HepG2 (cell line): ENCODE measurements at regions not wholly inside any gene's neighbourhood (a gene's known extent, or its start where the extent isn't known, plus 50 kb on each side); places are given as distances from the start of the nearest gene placed in this dataset.

ENCODE experiments used
- ATAC-seq: fragments of 200-7000 bp; cut with Tn5 transposase; 3 replicates; pipeline ENCODE4 v1.9.1; 2020; ENCODE audit warnings: mild to moderate bottlenecking, moderate library complexity
- BruUV-seq: library from RNA; stranded (reverse); fragments of 400-500 nt; replicated peaks from 2 replicates; lab custom pipeline; 2021; lab: Mats Ljungman, UMichigan
- CTCF ChIA-PET: fragments of 300-600 bp; formaldehyde crosslinking; extraction: SDS; loops from one replicate; lab custom pipeline; 2021; ENCODE audit warnings: low total read pairs, inconsistent platforms, low intra/inter-chr PET ratio; lab: Yijun Ruan, JAX
- POLR2A ChIA-PET: fragments of 350-600 bp; sonication (Branson Sonifier 250); formaldehyde crosslinking; loops from one replicate; lab custom pipeline; 2020; ENCODE audit warnings: antibody characterized with exemption, inconsistent platforms; lab: Yijun Ruan, JAX
- DNase-seq: peaks from one replicate; pipeline ENCODE4 v3.0.0-alpha.2; 2015; ENCODE audit warnings: low spot score
- FAIRE-seq: peaks from 3 replicates; lab custom pipeline; 2011; peaks lifted over from hg19 to GRCh38; lab: Jason Lieb, UNC
- H2AFZ ChIP-seq: one replicate; pipeline ENCODE4 v1.6.1; 2011; ENCODE audit warnings: low read length, inconsistent platforms
- H3K27ac ChIP-seq: fragments of 300-600 bp; 3 replicates; pipeline ENCODE4 v1.8.0; 2011; ENCODE audit warnings: mixed run types, mild to moderate bottlenecking, mixed read lengths, low read length, inconsistent platforms; ENCODE audit not compliant: insufficient read depth; ENCODE audit errors: extremely low read length
- H3K27me3 ChIP-seq, 2 experiments: fragments of 200-600 bp in 1 of 2; 2 replicates in 1 of 2; 3 replicates in 1 of 2; pipeline versions ENCODE4 v1.6.0 to v1.8.0; 2011; ENCODE audit warnings: low read length in 2 of 2, mild to moderate bottlenecking in 2 of 2, moderate library complexity in 2 of 2, inconsistent platforms in 1 of 2; ENCODE audit not compliant: insufficient read depth in 2 of 2, control insufficient read depth in 1 of 2
- H3K36me3 ChIP-seq, 2 experiments: fragments of 200-600 bp in 1 of 2; replicated peaks in 1 of 2; 2 replicates in 1 of 2; 3 replicates in 1 of 2; pipeline versions ENCODE4 v1.5.1 to v1.8.0; 2011; ENCODE audit warnings: low read length in 2 of 2, inconsistent platforms in 1 of 2; ENCODE audit not compliant: insufficient read depth in 2 of 2, control insufficient read depth in 1 of 2
- H3K4me1 ChIP-seq: 2 replicates; pipeline ENCODE4 v1.5.1; 2012; ENCODE audit warnings: low read length, inconsistent platforms; ENCODE audit not compliant: insufficient read depth
- H3K4me2 ChIP-seq: 2 replicates; pipeline ENCODE4 v1.6.0; 2011; ENCODE audit warnings: low read depth, low read length, inconsistent platforms
- H3K4me3 ChIP-seq, 3 experiments: fragments of 200-600 bp in 1 of 3; sonication (generic), shearing (Covaris generic) in 1 of 3; replicated peaks in 1 of 3; 2 replicates each; pipeline ENCODE4 v1.5.1; 2011 to 2016; ENCODE audit warnings: low read length in 3 of 3, inconsistent platforms in 2 of 3, low read depth in 2 of 3, mild to moderate bottlenecking in 2 of 3, control low read depth in 1 of 3, mixed read lengths in 1 of 3; ENCODE audit not compliant: insufficient read depth in 1 of 3
- H3K79me2 ChIP-seq: one replicate; pipeline ENCODE4 v1.6.1; 2011; ENCODE audit warnings: low read length, inconsistent platforms; ENCODE audit not compliant: insufficient read depth
- H3K9ac ChIP-seq: 2 replicates; pipeline ENCODE4 v1.6.0; 2011; ENCODE audit warnings: mild to moderate bottlenecking, low read depth, low read length, inconsistent platforms; ENCODE audit not compliant: insufficient read depth
- H3K9me3 ChIP-seq: 2 replicates; pipeline ENCODE4 v1.5.1; 2012; ENCODE audit warnings: mild to moderate bottlenecking, low read length
- H4K20me1 ChIP-seq: 2 replicates; pipeline ENCODE4 v1.6.0; 2011; ENCODE audit warnings: inconsistent platforms, mild to moderate bottlenecking, low read length, moderate library complexity; ENCODE audit not compliant: insufficient read depth
- AHR ChIP-seq: IDR thresholded peaks from 2 replicates; pipeline ENCODE4 v1.6.1; 2018; ENCODE audit warnings: missing genetic modification reagents, missing compliant biosample characterization
- MAFG ChIP-seq: sonication (generic); formaldehyde crosslinking; IDR thresholded peaks from 2 replicates; pipeline ENCODE4 v1.5.1; 2020; ENCODE audit warnings: mild to moderate bottlenecking, missing genetic modification reagents
- ZBTB8A ChIP-seq: sonication (generic); formaldehyde crosslinking; IDR thresholded peaks from 2 replicates; pipeline ENCODE4 v1.4.0; 2020; ENCODE audit warnings: mild to moderate bottlenecking, low read depth, missing genetic modification reagents, borderline replicate concordance
- ZNF138 ChIP-seq: sonication (generic); formaldehyde crosslinking; IDR thresholded peaks from 2 replicates; pipeline ENCODE4 v1.5.0; 2020; ENCODE audit warnings: mild to moderate bottlenecking, low read depth, missing genetic modification reagents
- ZNF143 ChIP-seq: sonication (generic); formaldehyde crosslinking; IDR thresholded peaks from 2 replicates; pipeline ENCODE4 v1.4.0; 2020; ENCODE audit warnings: missing genetic modification reagents
- ZNF33B ChIP-seq: sonication (generic); formaldehyde crosslinking; IDR thresholded peaks from 2 replicates; pipeline ENCODE4 v1.5.1; 2020; ENCODE audit warnings: mild to moderate bottlenecking, missing genetic modification reagents
- ZNF547 ChIP-seq: sonication (generic); formaldehyde crosslinking; IDR thresholded peaks from 2 replicates; pipeline ENCODE4 v1.5.1; 2020; ENCODE audit warnings: mild to moderate bottlenecking, missing genetic modification reagents
- ZNF800 ChIP-seq: sonication (generic); formaldehyde crosslinking; IDR thresholded peaks from 2 replicates; pipeline ENCODE4 v1.4.0; 2020; ENCODE audit warnings: missing genetic modification reagents
- WGBS: methylation state at CpG from one replicate; pipeline ENCODE4 v1.1.6; 2017; ENCODE audit warnings: low lambda C conversion rate; 5-methylcytosine and 5-hydroxymethylcytosine counted together
- in situ Hi-C: cut with HindIII; loops from 2 replicates; pipeline ENCODE4 v1.10.0; 2017; ENCODE audit warnings: low pct_unique_long_range_greater_than_20kb; ENCODE audit not compliant: extremely low pct_ligation_motif_present
- intact Hi-C: fragments of 100-400 bp; cut with micrococcal nuclease; formaldehyde crosslinking; loops from one replicate; pipeline ENCODE4 v1.10.0; 2022; ENCODE audit not compliant: unreplicated experiment

- no peak for TF ChIP-seq ZNF33B (CRISPR knock-in tag)
- TF ChIP-seq ZNF800: no peak
- no peak for TF ChIP-seq ZNF143 (CRISPR knock-in tag)
- TF ChIP-seq, all 625 proteins: peak for 0
These were observed 1813.1 kb downstream of the OLFM4 start (continued) for GRCh38 chr13:54841682-54842081.

- Histone ChIP-seq H3K27me3 (no peaks in the 10 kb centered on the region), H3K4me2 (no peak overlapping the region), H3K4me1 (no peaks in the 10 kb centered on the region), H3K36me3 (no peaks in the 10 kb centered on the region), H3K9me3 (peaks cover 24% of the 10 kb centered on the region), H3K4me3 (no peak overlapping the region), H3K27ac (no peak overlapping the region), H3K9ac (no peak overlapping the region), H2AFZ (no peak overlapping the region), H4K20me1 (no peaks in the 10 kb centered on the region), H3K79me2 (no peaks in the 10 kb centered on the region)
- intact Hi-C loops (no loop called here), in situ Hi-C loops (no loop called here)
- 15% methylated on average over 6 of the region's 6 CpGs for WGBS
- BruUV-seq: no TSS peak
- TF ChIP-seq AHR (CRISPR knock-in tag) (no peak), MAFG (CRISPR knock-in tag) (no peak), ZNF547 (CRISPR knock-in tag) (no peak), ZBTB8A (no peak), ZNF138 (CRISPR knock-in tag) (no peak)
- CTCF ChIA-PET: no interaction called here
- POLR2A ChIA-PET: no interaction called here
- no peak for ATAC-seq
- DNase-seq: no peak
- FAIRE-seq: no peak
These were observed 1816.8 kb downstream of the OLFM4 start for GRCh38 chr13:54845351-54845965.
